PC-9 (cell line): ENCODE measurements at regions not wholly inside any gene's neighbourhood (a gene's known extent, or its start where the extent isn't known, plus 50 kb on each side); places are given as distances from the start of the nearest gene placed in this dataset.
A peak's percentile ranks its signal among the peaks of the same experiment; 100 is the strongest.
"Not testable (repeated sequence)": the region's sequence is repeated elsewhere in the genome, so short reads cannot be mapped to it uniquely, and the experiment has no call there.

Experiments
- BruUV-seq: library from RNA; stranded (reverse); fragments of 400-500 nt; replicated peaks from 2 replicates; lab custom pipeline; 2021; lab: Mats Ljungman, UMichigan
- CTCF ChIA-PET: fragments of 300-600 bp; sonication (Branson Sonifier 250); formaldehyde crosslinking; loops from one replicate; lab custom pipeline; 2022; ENCODE audit warnings: antibody characterized with exemption; lab: Charles Lee
- POLR2A ChIA-PET: fragments of 300-600 bp; sonication (Branson Sonifier 250); formaldehyde crosslinking; loops from one replicate; lab custom pipeline; 2022; ENCODE audit warnings: antibody characterized with exemption; ENCODE audit not compliant: unreplicated experiment; lab: Charles Lee
- DNase-seq, 2 experiments: peaks; one replicate each; pipeline versions ENCODE4 v3.0.0 to v3.0.0-alpha.2; 2015 to 2022; ENCODE audit warnings: mixed read lengths in 1 of 2
- H2AFZ ChIP-seq: fragments of 200-600 bp; sonication (generic); 2 replicates; pipeline ENCODE4 v1.8.1; 2017; ENCODE audit warnings: antibody characterized with exemption
- H3F3A ChIP-seq: fragments of 200-600 bp; sonication (generic); 2 replicates; pipeline ENCODE4 v1.8.1; 2017; ENCODE audit warnings: antibody characterized with exemption, mild to moderate bottlenecking, low read depth; ENCODE audit not compliant: insufficient read depth
- H3K27ac ChIP-seq: fragments of 200-600 bp; sonication (generic); 2 replicates; pipeline ENCODE4 v1.6.1; 2016; ENCODE audit warnings: mixed run types
- H3K27me3 ChIP-seq: fragments of 200-600 bp; sonication (generic); 2 replicates; pipeline ENCODE4 v1.6.1; 2016; ENCODE audit warnings: low read depth, mixed run types; ENCODE audit not compliant: insufficient read depth
- H3K36me3 ChIP-seq: fragments of 200-600 bp; sonication (generic); 2 replicates; pipeline ENCODE4 v1.6.1; 2016; ENCODE audit warnings: low read depth, mixed run types
- H3K4me1 ChIP-seq: fragments of 200-600 bp; sonication (generic); replicated peaks from 2 replicates; pipeline ENCODE4 v1.6.1; 2016; ENCODE audit warnings: mixed run types; ENCODE audit not compliant: insufficient read depth
- H3K4me2 ChIP-seq: fragments of 200-600 bp; sonication (generic); 2 replicates; pipeline ENCODE4 v1.6.1; 2017; ENCODE audit warnings: mixed run types
- H3K4me3 ChIP-seq: fragments of 200-600 bp; sonication (generic); 2 replicates; pipeline ENCODE4 v1.6.1; 2016; ENCODE audit warnings: mixed run types
- H3K79me2 ChIP-seq: fragments of 200-600 bp; sonication (generic); 2 replicates; pipeline ENCODE4 v1.6.1; 2017; ENCODE audit warnings: low read depth, mixed run types
- H3K9me2 ChIP-seq: fragments of 200-600 bp; sonication (generic); 2 replicates; pipeline ENCODE4 v1.8.1; 2017; ENCODE audit warnings: mild to moderate bottlenecking; ENCODE audit not compliant: insufficient read depth
- H3K9me3 ChIP-seq: fragments of 200-600 bp; sonication (generic); 2 replicates; pipeline ENCODE4 v1.8.1; 2016; ENCODE audit warnings: low read depth; ENCODE audit not compliant: insufficient read depth
- H4K20me1 ChIP-seq: fragments of 200-600 bp; sonication (generic); 2 replicates; pipeline ENCODE4 v1.8.1; 2017; ENCODE audit not compliant: insufficient read depth
- EZH2 ChIP-seq: fragments of 200-600 bp; sonication (generic); IDR thresholded peaks from 2 replicates; pipeline ENCODE4 v1.8.0; 2017; ENCODE audit warnings: antibody characterized with exemption, low read depth
- intact Hi-C: fragments of 100-400 bp; cut with micrococcal nuclease; formaldehyde crosslinking; loops from one replicate; pipeline ENCODE4 v1.10.0; 2022; ENCODE audit not compliant: unreplicated experiment
- TF ChIP-seq, protein P1 (sequence below): fragments of 200-600 bp; sonication (generic); conservative IDR thresholded peaks from 2 replicates; pipeline ENCODE4 v1.6.1; 2017; ENCODE audit warnings: mixed run types, antibody characterized with exemption, mild to moderate bottlenecking, moderate library complexity

DNA sequence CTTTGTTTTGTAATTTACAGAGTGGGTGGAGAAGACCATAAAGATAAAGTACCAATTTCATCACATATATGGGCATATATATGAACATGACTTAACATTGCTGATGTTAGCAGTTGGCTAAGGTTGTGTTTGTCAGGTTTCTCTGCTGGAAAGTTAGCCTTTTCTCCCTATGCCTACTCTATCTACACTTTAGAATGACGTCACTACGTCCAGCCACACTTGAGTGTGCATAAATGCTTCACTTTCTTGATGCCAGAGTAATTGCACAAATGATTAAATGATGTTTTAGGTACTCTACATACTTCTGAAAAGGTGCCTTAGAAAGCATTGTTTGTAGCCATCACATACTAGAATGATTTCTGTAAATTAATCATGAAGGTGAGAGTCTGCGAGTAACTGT lies 759.2 kb upstream of the MGAT4C start:
- H3K27me3 ChIP-seq, result no peaks in the 10 kb centered on the region
- no peak overlapping the region for H3K4me2 ChIP-seq
- no peaks in the 10 kb centered on the region for H3K36me3 ChIP-seq
- H3K4me3 ChIP-seq, result no peak overlapping the region
- H3K9me3 ChIP-seq, result 0 out of 2 replicates have a peak, but pooled peaks cover 3% of the 10 kb centered on the region
- H3K79me2 ChIP-seq, result no peaks in the 10 kb centered on the region
- CTCF ChIA-PET, result no interaction called here
- intact Hi-C loops, result no loop called here
- POLR2A ChIA-PET, result no interaction called here
- H3K4me1 ChIP-seq, result no peaks in the 10 kb centered on the region
- no peaks in the 10 kb centered on the region for H3K9me2 ChIP-seq
- no TSS peak for BruUV-seq
- no peak for DNase-seq
- TF ChIP-seq, protein P1, sequence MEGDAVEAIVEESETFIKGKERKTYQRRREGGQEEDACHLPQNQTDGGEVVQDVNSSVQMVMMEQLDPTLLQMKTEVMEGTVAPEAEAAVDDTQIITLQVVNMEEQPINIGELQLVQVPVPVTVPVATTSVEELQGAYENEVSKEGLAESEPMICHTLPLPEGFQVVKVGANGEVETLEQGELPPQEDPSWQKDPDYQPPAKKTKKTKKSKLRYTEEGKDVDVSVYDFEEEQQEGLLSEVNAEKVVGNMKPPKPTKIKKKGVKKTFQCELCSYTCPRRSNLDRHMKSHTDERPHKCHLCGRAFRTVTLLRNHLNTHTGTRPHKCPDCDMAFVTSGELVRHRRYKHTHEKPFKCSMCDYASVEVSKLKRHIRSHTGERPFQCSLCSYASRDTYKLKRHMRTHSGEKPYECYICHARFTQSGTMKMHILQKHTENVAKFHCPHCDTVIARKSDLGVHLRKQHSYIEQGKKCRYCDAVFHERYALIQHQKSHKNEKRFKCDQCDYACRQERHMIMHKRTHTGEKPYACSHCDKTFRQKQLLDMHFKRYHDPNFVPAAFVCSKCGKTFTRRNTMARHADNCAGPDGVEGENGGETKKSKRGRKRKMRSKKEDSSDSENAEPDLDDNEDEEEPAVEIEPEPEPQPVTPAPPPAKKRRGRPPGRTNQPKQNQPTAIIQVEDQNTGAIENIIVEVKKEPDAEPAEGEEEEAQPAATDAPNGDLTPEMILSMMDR, result no peak
- TF ChIP-seq EZH2, result no peak
- H3K27ac ChIP-seq, result no peak overlapping the region
- no peaks in the 10 kb centered on the region for H4K20me1 ChIP-seq
- no peak overlapping the region for H2AFZ ChIP-seq
- H3F3A ChIP-seq, result no peaks in the 10 kb centered on the region

DNA sequence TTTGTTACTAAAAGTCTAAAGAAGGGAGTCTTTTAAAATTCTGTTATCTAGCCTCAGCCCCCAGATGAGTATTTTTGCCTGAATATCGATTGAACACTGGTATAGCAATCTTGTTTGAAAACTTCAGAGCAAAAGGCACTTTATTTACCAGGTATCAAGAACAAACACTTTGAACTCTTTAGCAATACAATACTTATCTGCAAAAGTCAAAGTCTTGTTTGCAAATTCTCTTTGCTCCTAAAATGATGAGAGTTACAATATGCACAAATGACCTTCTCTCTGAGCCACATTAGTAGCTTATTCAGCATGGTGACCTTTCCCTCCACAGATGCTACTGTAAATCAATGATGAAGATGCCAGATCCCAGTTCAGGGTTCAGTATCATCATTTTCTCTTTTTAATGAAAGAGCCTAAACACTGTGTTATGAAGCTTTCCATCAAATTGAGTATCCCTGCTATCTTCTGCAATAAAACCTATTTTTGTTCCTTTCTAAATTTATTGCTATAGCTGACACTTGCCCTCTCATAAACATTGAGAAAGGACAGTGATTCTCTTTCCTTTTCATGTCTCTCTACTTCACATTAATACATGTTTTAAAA lies 752.7 kb upstream of the MGAT4C start:
- no peaks in the 10 kb centered on the region for H3K27me3 ChIP-seq
- no peak for DNase-seq
- H3K79me2 ChIP-seq, result no peaks in the 10 kb centered on the region
- POLR2A ChIA-PET, result no interaction called here
- no peak for TF ChIP-seq EZH2
- TF ChIP-seq, protein P1, result no peak
- no peak overlapping the region for H3K4me3 ChIP-seq
- no peak overlapping the region for H3K27ac ChIP-seq
- CTCF ChIA-PET, result no interaction called here
- H2AFZ ChIP-seq, result no peak overlapping the region
- no peaks in the 10 kb centered on the region for H3K9me2 ChIP-seq
- H3K36me3 ChIP-seq, result no peaks in the 10 kb centered on the region
- H3K9me3 ChIP-seq, result 0 out of 2 replicates have a peak, but pooled peaks cover 3% of the 10 kb centered on the region
- H4K20me1 ChIP-seq, result no peaks in the 10 kb centered on the region
- no peaks in the 10 kb centered on the region for H3F3A ChIP-seq
- intact Hi-C loops, result no loop called here
- H3K4me2 ChIP-seq, result no peak overlapping the region
- no TSS peak for BruUV-seq
- H3K4me1 ChIP-seq, result no peaks in the 10 kb centered on the region

DNA sequence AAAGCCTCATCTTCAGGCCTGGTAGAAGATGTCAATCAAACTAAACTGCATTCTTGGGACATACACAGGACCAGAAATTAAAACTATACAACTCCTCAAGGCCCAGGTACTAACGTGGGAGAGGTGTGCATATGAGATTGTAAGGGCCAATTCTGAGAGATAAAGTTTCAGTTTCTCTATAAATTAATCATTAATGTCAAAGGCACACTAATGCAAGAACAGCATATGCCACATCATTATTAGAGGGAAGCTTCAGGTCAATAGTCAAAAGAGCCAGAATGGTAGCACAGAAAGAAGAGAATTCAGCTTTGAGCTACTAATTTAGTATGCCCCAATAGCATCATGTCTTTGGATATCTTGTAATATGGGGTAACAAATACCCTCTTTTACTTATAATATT lies 744.9 kb upstream of the MGAT4C start:
- H3K4me3 ChIP-seq, result no peak overlapping the region
- H3K4me1 ChIP-seq, result no peaks in the 10 kb centered on the region
- H3K79me2 ChIP-seq, result no peaks in the 10 kb centered on the region
- H4K20me1 ChIP-seq, result no peaks in the 10 kb centered on the region
- no peak overlapping the region for H3K27ac ChIP-seq
- no peaks in the 10 kb centered on the region for H3K36me3 ChIP-seq
- no peak overlapping the region for H3K4me2 ChIP-seq
- ChIA-PET CTCF (no interaction called here), POLR2A (no interaction called here)
- H3K9me2 ChIP-seq, result no peaks in the 10 kb centered on the region
- H3F3A ChIP-seq, result no peaks in the 10 kb centered on the region
- no peaks in the 10 kb centered on the region for H3K27me3 ChIP-seq
- TF ChIP-seq EZH2, result no peak
- no peak overlapping the region for H2AFZ ChIP-seq
- BruUV-seq, result no TSS peak
- intact Hi-C loops, result no loop called here
- 0 out of 2 replicates have a peak, but pooled peaks cover 3% of the 10 kb centered on the region for H3K9me3 ChIP-seq
- DNase-seq, result no peak

DNA sequence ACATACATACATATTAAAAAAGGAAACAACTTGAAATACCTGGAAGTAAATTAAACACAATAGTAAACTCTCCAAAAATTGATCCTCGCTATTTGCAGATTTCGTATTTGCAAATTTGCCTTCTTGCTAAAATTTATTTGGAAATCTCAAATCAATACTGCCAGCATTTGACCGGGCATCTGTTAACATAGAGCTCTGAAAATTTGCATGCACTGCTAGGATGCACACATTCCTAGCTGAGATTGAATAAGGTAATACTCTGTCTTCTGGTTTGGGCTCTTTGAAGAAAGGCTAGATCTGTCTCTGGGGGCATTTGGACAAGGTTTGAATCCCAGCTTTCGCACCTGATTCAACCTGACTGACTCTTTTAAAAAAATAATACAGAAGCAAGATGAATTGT lies 729.1 kb upstream of the MGAT4C start:
- H3K9me3 ChIP-seq, result no peaks in the 10 kb centered on the region
- intact Hi-C loops, result no loop called here
- no peak overlapping the region for H3K4me3 ChIP-seq
- no peak overlapping the region for H3K27ac ChIP-seq
- BruUV-seq, result no TSS peak
- H2AFZ ChIP-seq, result no peak overlapping the region
- H3K4me2 ChIP-seq, result no peak overlapping the region
- ChIA-PET CTCF (no interaction called here), POLR2A (no interaction called here)
- H3K27me3 ChIP-seq, result no peaks in the 10 kb centered on the region
- H3F3A ChIP-seq, result no peaks in the 10 kb centered on the region
- no peaks in the 10 kb centered on the region for H3K4me1 ChIP-seq
- no peak for DNase-seq
- no peak for TF ChIP-seq EZH2
- TF ChIP-seq, protein P1, result no peak
- no peaks in the 10 kb centered on the region for H3K9me2 ChIP-seq
- H3K79me2 ChIP-seq, result no peaks in the 10 kb centered on the region
- no peaks in the 10 kb centered on the region for H3K36me3 ChIP-seq
- H4K20me1 ChIP-seq, result no peaks in the 10 kb centered on the region

DNA sequence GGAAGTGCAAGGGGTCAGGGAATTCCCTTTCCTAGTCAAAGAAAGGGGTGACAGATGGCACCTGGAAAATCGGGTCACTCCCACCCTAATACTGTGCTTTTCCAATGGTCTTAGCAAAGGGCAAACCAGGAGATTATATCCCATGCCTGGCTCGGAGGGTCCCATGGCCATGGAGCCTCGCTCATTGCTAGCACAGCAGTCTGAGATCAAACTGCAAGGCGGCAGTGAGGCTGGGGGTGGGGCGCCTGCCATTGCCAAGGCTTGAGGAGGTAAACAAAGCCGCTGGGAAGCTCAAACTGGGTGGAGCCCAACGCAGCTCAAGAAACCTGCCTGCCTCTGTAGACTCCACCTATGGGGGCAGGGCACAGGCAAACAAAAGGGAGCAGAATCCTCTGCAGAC lies 714.4 kb upstream of the MGAT4C start:
- H3K4me3 ChIP-seq, intact Hi-C loops, H3F3A ChIP-seq, H3K9me2 ChIP-seq, H3K4me1 ChIP-seq, POLR2A ChIA-PET, H3K36me3 ChIP-seq, CTCF ChIA-PET, H4K20me1 ChIP-seq, H3K79me2 ChIP-seq, H3K4me2 ChIP-seq, BruUV-seq, H3K9me3 ChIP-seq, H3K27me3 ChIP-seq, H3K27ac ChIP-seq: not testable (repeated sequence)
- DNase-seq, result peak in 1 of 2 experiments; percentile 5
- H2AFZ ChIP-seq, result 0 out of 2 replicates have a peak overlapping the region, but pooled peaks have one; percentile 60
